SK-N-SH (cell line): ENCODE measurements at regions not wholly inside any gene's neighbourhood (a gene's known extent, or its start where the extent isn't known, plus 50 kb on each side); places are given as distances from the start of the nearest gene placed in this dataset.

Experiments used
- CTCF ChIA-PET: fragments of 300-600, 350-600 bp; formaldehyde crosslinking; extraction: SDS; loops from one replicate; lab custom pipeline; 2021; lab: Yijun Ruan, JAX
- POLR2A ChIA-PET: fragments of 350-600 bp; sonication (Branson Sonifier 250); formaldehyde crosslinking; extraction: SDS; loops from one replicate; lab custom pipeline; 2020; ENCODE audit warnings: antibody characterized with exemption, inconsistent platforms; lab: Yijun Ruan, JAX
- DNase-seq: peaks from one replicate; pipeline ENCODE4 v3.0.0; 2012
- H2AFZ ChIP-seq: fragments of 200-600 bp; sonication (generic); 2 replicates; pipeline ENCODE4 v1.8.1; 2016; ENCODE audit warnings: antibody characterized with exemption, mild to moderate bottlenecking, low read depth
- H3F3A ChIP-seq: fragments of 200-600 bp; sonication (generic); replicated peaks from 2 replicates; pipeline ENCODE3; 2016; ENCODE audit warnings: antibody characterized with exemption, mild to moderate bottlenecking; ENCODE audit not compliant: insufficient read depth
- H3K27ac ChIP-seq, 2 experiments: fragments of 200-500 bp in 1 of 2; fragments of 200-600 bp in 1 of 2; sonication (Bioruptor generic) in 1 of 2; sonication (generic), shearing (Covaris generic) in 1 of 2; 2 replicates each; pipeline versions ENCODE4 v1.5.1 to v1.6.1; 2014 to 2016; ENCODE audit warnings: low read depth in 2 of 2, inconsistent platforms in 1 of 2, low read length in 1 of 2, mild to moderate bottlenecking in 1 of 2, mixed read lengths in 1 of 2
- H3K27me3 ChIP-seq: fragments of 200-600 bp; sonication (generic), shearing (Covaris generic); 2 replicates; pipeline ENCODE4 v1.6.1; 2016; ENCODE audit warnings: mixed run types; ENCODE audit not compliant: insufficient read depth
- H3K36me3 ChIP-seq, 2 experiments: fragments of 200-500 bp in 1 of 2; fragments of 200-600 bp in 1 of 2; sonication (Bioruptor generic) in 1 of 2; sonication (generic) in 1 of 2; replicated peaks in 1 of 2; 2 replicates each; pipeline versions ENCODE3 to v1.5.1; 2014 to 2016; ENCODE audit warnings: low read length in 1 of 2, mild to moderate bottlenecking in 1 of 2; ENCODE audit not compliant: insufficient read depth in 2 of 2, control insufficient read depth in 1 of 2
- H3K4me1 ChIP-seq, 2 experiments: fragments of 200-500 bp in 1 of 2; fragments of 200-600 bp in 1 of 2; sonication (Bioruptor generic) in 1 of 2; sonication (generic), shearing (Covaris generic) in 1 of 2; 2 replicates each; pipeline versions ENCODE4 v1.5.1 to v1.6.1; 2014 to 2016; ENCODE audit warnings: low read depth in 1 of 2, low read length in 1 of 2, mixed run types in 1 of 2; ENCODE audit not compliant: insufficient read depth in 2 of 2, control insufficient read depth in 1 of 2
- H3K4me2 ChIP-seq: fragments of 200-600 bp; sonication (generic), shearing (Covaris generic); 2 replicates; pipeline ENCODE4 v1.6.1; 2017; ENCODE audit warnings: mixed run types
- H3K4me3 ChIP-seq, 2 experiments: fragments of 200-500 bp in 1 of 2; fragments of 200-600 bp in 1 of 2; sonication (Bioruptor generic) in 1 of 2; sonication (generic), shearing (Covaris generic) in 1 of 2; 2 replicates each; pipeline versions ENCODE4 v1.5.1 to v1.8.1; 2014 to 2016; ENCODE audit warnings: low read depth in 2 of 2, inconsistent platforms in 1 of 2, low read length in 1 of 2, mild to moderate bottlenecking in 1 of 2, mixed read lengths in 1 of 2, moderate library complexity in 1 of 2
- H3K79me2 ChIP-seq: fragments of 200-600 bp; sonication (generic); 2 replicates; pipeline ENCODE4 v1.8.1; 2017; ENCODE audit warnings: mild to moderate bottlenecking; ENCODE audit not compliant: insufficient read depth
- H3K9ac ChIP-seq: fragments of 200-600 bp; sonication (generic); 2 replicates; pipeline ENCODE4 v1.6.1; 2017; ENCODE audit warnings: mixed run types
- H3K9me2 ChIP-seq: fragments of 200-600 bp; sonication (generic); 2 replicates; pipeline ENCODE4 v1.6.1; 2017; ENCODE audit warnings: mixed run types
- H3K9me3 ChIP-seq: fragments of 200-600 bp; sonication (generic); 2 replicates; pipeline ENCODE4 v1.6.1; 2017; ENCODE audit warnings: mixed run types, mild to moderate bottlenecking, moderate library complexity
- H4K20me1 ChIP-seq: fragments of 200-600 bp; sonication (generic); 2 replicates; pipeline ENCODE4 v1.6.1; 2017; ENCODE audit warnings: mild to moderate bottlenecking, mixed run types; ENCODE audit not compliant: insufficient read depth
- CTCF ChIP-seq: fragments of 200-600 bp; sonication (generic); IDR thresholded peaks from 2 replicates; pipeline ENCODE4 v1.6.1; 2017; ENCODE audit warnings: antibody characterized with exemption, mild to moderate bottlenecking, moderate library complexity
- FOXJ3 ChIP-seq: sonication (generic); formaldehyde crosslinking; IDR thresholded peaks from 2 replicates; pipeline ENCODE4 v1.5.1; 2020; ENCODE audit warnings: mild to moderate bottlenecking, missing genetic modification reagents
- GABPA ChIP-seq: IDR thresholded peaks from 2 replicates; pipeline ENCODE4 v1.4.0; 2012; ENCODE audit warnings: low read depth, mild to moderate bottlenecking
- GATA2 ChIP-seq: sonication (generic); formaldehyde crosslinking; IDR thresholded peaks from 2 replicates; pipeline ENCODE4 v1.5.0; 2020; ENCODE audit warnings: mild to moderate bottlenecking, missing genetic modification reagents
- MEF2A ChIP-seq: IDR thresholded peaks from 2 replicates; pipeline ENCODE4 v1.4.0; 2012; ENCODE audit warnings: low read depth, borderline replicate concordance
- MXI1 ChIP-seq: IDR thresholded peaks from 2 replicates; pipeline ENCODE4 v1.6.1; 2012; ENCODE audit warnings: mild to moderate bottlenecking, low read depth, low read length, improper control_type of control experiment
- NFIC ChIP-seq: IDR thresholded peaks from 2 replicates; pipeline ENCODE4 v1.4.0; 2012; ENCODE audit warnings: borderline replicate concordance
- PBX3 ChIP-seq: IDR thresholded peaks from 2 replicates; pipeline ENCODE4; 2012
- RCOR1 ChIP-seq: fragments of 150-350 bp; IDR thresholded peaks from 2 replicates; pipeline ENCODE4 v1.6.1; 2017; ENCODE audit warnings: antibody characterized with exemption, low read length
- REST ChIP-seq: IDR thresholded peaks from 2 replicates; pipeline ENCODE4 v1.6.1; 2012; ENCODE audit warnings: mild to moderate bottlenecking, low read depth, low read length, moderate library complexity
- SIN3A ChIP-seq: IDR thresholded peaks from 2 replicates; pipeline ENCODE4 v1.6.1; 2012; ENCODE audit warnings: low read depth, mild to moderate bottlenecking, low read length, moderate library complexity, borderline replicate concordance
- SMC3 ChIP-seq: IDR thresholded peaks from 2 replicates; pipeline ENCODE4 v1.6.1; 2012; ENCODE audit warnings: low read depth, low read length, improper control_type of control experiment
- TCF12 ChIP-seq: IDR thresholded peaks from 2 replicates; pipeline ENCODE4 v1.4.0; 2012
- WGBS: methylation state at CpG from one replicate; pipeline ENCODE4 v1.1.6; 2017; ENCODE audit warnings: low lambda C conversion rate; 5-methylcytosine and 5-hydroxymethylcytosine counted together

GRCh38 chr2:121128741-121129659, 156.0 kb downstream of the TFCP2L1 start:
- Histone ChIP-seq H3F3A (no peaks in the 10 kb centered on the region), H3K79me2 (no peaks in the 10 kb centered on the region), H3K36me3 (no peaks in the 10 kb centered on the region), H3K4me1 (peaks cover 0 to 9% of the 10 kb centered on the region in 2 experiments; a peak in 1 of 4 replicates), H3K9ac (no peak overlapping the region), H2AFZ (no peak overlapping the region), H3K27me3 (peaks cover 15% of the 10 kb centered on the region), H3K4me2 (no peak overlapping the region), H3K4me3 (no peak overlapping the region), H4K20me1 (no peaks in the 10 kb centered on the region), H3K9me3 (no peaks in the 10 kb centered on the region), H3K27ac (no peak overlapping the region), H3K9me2 (no peaks in the 10 kb centered on the region)
- 64% methylated on average over 12 of the region's 12 CpGs for whole genome bisulfite sequencing
- no peak for TF ChIP-seq NFIC
- peak; percentile 19 for TF ChIP-seq CTCF
- no peak for TF ChIP-seq RCOR1
- no peak for TF ChIP-seq SIN3A
- no peak for TF ChIP-seq GATA2 (CRISPR knock-in tag)
- no peak for DNase-seq
- ChIA-PET POLR2A (no interaction called here), CTCF (interaction anchor here (0.6 to 3.9 kb wide), 7 partner anchors 11 to 433 kb away, joined by 3 to 17 read pairs (median 3); no protein-coding TSS in a partner anchor)

- Histone ChIP-seq H4K20me1 (no peaks in the 10 kb centered on the region), H2AFZ (no peak overlapping the region), H3K4me2 (no peak overlapping the region), H3K9ac (no peak overlapping the region), H3K9me2 (no peaks in the 10 kb centered on the region), H3F3A (no peaks in the 10 kb centered on the region), H3K27me3 (peaks cover 15% of the 10 kb centered on the region), H3K4me1 (peaks cover 0 to 9% of the 10 kb centered on the region in 2 experiments; a peak in 1 of 4 replicates), H3K36me3 (no peaks in the 10 kb centered on the region), H3K27ac (no peak overlapping the region), H3K79me2 (no peaks in the 10 kb centered on the region), H3K9me3 (no peaks in the 10 kb centered on the region), H3K4me3 (no peak overlapping the region)
- ChIA-PET CTCF (interaction anchor here (1.1 to 3.9 kb wide), 4 partner anchors 34 to 434 kb away, joined by 3 to 17 read pairs (median 4); no protein-coding TSS in a partner anchor), POLR2A (no interaction called here)
- DNase-seq: no peak
- TF ChIP-seq GABPA: no peak
- WGBS: 68% methylated on average over 3 of the region's 6 CpGs
Measured at GRCh38 chr2:121129692-121130091, 155.3 kb downstream of the TFCP2L1 start.

GRCh38 chr2:121130301-121130850, 154.6 kb downstream of the TFCP2L1 start:
- H3K9me3 ChIP-seq: no peaks in the 10 kb centered on the region
- no peak overlapping the region for H2AFZ ChIP-seq
- 49% methylated on average over 3 of the region's 4 CpGs for WGBS
- ChIA-PET CTCF (interaction anchor here (1.2 to 3.9 kb wide), 3 partner anchors 34 to 435 kb away, joined by 3 to 17 read pairs (median 3); no protein-coding TSS in a partner anchor), POLR2A (interaction anchor here (0.6 kb wide), 1 partner anchor 667 kb away, joined by 3 read pairs; no protein-coding TSS in a partner anchor)
- no peak overlapping the region for H3K27ac ChIP-seq
- peak; percentile 72 for DNase-seq
- no peaks in the 10 kb centered on the region for H3K79me2 ChIP-seq
- H3F3A ChIP-seq: no peaks in the 10 kb centered on the region
- peaks cover 15% of the 10 kb centered on the region for H3K27me3 ChIP-seq
- peaks cover 0 to 9% of the 10 kb centered on the region in 2 experiments; a peak in 1 of 4 replicates for H3K4me1 ChIP-seq
- no peak overlapping the region for H3K9ac ChIP-seq
- no peaks in the 10 kb centered on the region for H3K36me3 ChIP-seq
- H3K4me2 ChIP-seq: no peak overlapping the region
- no peaks in the 10 kb centered on the region for H3K9me2 ChIP-seq
- no peak overlapping the region for H3K4me3 ChIP-seq
- H4K20me1 ChIP-seq: no peaks in the 10 kb centered on the region
- TF ChIP-seq REST (no peak), MEF2A (no peak), PBX3 (no peak), GATA2 (CRISPR knock-in tag) (peak; percentile 75), MXI1 (peak; percentile 39; the same call in 1 of the 2 replicates), TCF12 (no peak), SMC3 (no peak), GABPA (no peak), FOXJ3 (CRISPR knock-in tag) (0 out of 2 replicates have a peak, but pooled peaks have one; percentile 55)
